ENCODE measurements at regions not wholly inside any gene's neighbourhood (a gene's known extent, or its start where the extent isn't known, plus 50 kb on each side); places are given as distances from the start of the nearest gene placed in this dataset.
A peak's percentile ranks its signal among the peaks of the same experiment; 100 is the strongest.
"Not testable (repeated sequence)": the region's sequence is repeated elsewhere in the genome, so short reads cannot be mapped to it uniquely, and the experiment has no call there.

DNA sequence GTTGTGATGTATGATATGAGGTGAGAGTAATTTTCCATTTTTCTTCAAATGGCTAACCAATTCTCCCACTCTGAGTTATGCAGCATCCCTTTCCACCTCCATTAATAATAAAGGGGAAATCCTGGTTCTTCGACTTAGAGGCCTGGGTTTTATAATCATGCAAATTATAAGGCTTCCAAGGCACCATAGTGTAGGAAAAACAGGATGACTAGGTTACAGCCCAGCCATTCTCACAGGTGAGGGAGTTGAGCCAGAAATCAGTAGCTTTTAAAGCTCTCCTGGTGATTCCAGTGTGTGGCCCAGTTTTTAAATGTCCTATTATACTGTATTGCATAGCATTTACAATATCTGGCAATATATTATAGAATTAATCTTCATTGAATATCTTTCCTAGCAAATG lies 203.1 kb downstream of the ARHGEF9 start:
- no peak for DNase-seq (ENCODE audit: low read depth, low spot score)

DNA sequence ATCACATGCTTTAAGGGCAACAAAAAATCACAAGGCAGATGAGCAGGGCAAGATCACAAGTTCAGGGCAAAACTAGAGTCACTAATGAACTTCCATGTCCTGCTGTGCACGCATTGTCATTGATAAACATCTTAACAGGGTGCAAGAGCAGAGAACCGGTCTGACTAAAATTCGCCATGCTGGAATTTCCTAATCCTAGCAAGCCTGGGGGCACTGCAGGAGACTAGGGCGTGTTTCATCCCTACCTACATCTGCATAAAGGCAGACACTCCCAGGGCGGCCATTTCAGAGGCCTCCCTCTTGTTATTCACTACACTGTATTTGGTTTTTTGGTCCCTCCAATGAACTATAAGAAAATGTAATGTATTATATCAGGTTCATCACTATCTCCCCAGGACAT lies 203.6 kb downstream of the ARHGEF9 start:
- no peak for DNase-seq (ENCODE audit: low read depth, low spot score)

DNA sequence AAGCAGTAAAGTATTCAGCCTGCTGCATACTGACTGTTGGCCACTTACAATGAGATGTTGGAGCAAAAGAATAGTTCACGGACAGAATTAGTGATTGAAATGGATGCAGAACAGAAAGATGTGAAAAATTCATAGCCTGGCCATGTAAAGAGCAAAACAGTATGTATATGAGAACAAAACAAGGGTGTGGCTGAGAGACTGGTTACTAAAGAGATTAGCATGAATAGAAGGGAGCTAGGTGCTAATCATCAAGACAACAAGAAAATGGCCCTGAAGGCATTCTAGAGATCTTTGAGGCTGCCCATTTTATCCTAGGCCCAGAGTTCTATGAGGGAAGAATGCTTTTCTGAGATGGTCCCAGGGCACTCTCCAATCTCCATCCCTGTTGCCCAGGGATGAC lies 208.5 kb downstream of the ARHGEF9 start:
- DNase-seq (ENCODE audit: low read depth, low spot score) = no peak

DNA sequence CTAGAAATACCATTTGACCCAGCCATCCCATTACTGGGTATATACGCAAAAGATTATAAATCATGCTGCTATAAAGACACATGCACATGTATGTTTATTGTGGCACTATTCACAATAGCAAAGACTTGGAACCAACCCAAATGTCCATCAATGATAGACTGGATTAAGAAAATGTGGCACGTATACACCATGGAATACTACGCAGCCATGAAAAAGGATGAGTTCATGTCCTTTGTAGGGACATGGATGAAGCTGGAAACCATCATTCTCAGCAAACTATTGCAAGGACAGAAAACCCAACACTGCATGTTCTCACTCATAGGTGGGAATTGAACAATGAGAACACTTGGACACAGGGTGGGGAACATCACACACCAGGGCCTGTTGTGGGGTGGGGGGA lies 209.3 kb downstream of the ARHGEF9 start:
- DNase-seq (ENCODE audit: low read depth, low spot score) = not testable (repeated sequence)

DNA sequence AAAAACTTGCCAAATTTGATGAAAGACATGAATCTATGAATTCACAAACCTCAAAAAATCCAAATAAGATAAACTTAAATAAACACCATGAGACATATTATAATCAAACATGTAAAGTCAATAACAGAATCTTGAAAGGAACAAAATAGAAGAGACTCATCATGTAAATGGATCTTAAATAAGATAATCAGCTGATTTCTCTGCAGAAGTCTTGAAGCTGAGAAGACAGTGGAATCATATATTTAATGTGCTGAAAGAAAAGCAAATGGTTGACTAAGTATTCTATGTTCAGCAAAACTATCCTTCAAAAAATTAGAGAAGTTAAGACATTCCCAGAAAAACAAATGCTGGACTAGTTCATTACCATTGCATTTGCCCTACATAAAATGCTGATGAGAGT lies 215.7 kb upstream of the SPIN4 start:
- no peak for DNase-seq (ENCODE audit: low read depth, low spot score)

DNA sequence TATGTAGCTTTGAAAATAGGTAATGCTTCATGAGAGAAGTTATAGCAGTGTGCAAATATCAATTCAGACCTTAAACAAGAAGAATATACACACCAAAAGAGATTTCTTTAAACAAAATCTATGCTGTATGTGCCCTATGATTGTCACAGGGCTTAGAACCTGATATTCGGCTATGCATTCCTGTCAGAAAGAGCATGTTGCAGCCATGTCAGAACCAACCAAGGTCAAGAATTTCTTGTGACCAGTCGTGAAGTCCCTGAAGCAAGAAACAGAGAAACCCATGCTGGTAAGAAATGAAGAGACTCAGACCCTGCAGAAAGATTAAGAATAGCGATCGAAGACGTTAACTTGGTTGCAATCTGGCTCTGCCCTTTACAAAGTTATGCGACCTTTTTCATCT lies 210.3 kb upstream of the SPIN4 start:
- DNase-seq (ENCODE audit: low read depth, low spot score) = peak; percentile 4

DNA sequence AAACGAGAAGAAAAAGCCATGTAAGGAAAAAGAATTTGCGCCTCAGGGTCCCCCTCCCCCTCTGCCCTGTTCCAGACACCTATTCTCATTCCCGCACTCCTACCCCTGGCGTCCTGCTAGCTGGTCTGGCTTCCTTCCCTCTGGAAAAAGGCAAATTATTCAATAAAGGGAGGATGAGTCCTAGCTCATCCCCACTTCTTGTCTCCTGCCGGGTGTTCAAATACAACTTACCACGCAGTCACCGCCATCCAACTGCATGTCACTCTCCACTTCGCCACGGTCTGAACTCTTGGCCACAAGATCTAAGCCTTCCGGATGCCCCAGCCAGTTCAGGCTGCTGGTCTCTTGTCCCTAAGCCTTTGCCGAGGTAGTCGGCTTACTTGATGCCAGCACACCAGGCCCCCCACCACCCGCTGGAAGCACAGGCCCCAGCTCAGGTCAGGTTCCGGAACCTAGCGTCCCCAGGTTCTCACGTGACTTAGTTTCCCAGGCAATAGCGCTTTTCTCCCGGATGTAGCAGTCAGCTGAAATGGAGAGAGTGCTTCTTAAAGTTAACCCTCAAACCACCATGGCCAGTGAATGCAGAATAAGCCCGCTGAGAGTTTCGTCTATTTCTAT lies 209.6 kb upstream of the SPIN4 start:
- peak; percentile 82 for DNase-seq (ENCODE audit: low read depth, low spot score)

DNA sequence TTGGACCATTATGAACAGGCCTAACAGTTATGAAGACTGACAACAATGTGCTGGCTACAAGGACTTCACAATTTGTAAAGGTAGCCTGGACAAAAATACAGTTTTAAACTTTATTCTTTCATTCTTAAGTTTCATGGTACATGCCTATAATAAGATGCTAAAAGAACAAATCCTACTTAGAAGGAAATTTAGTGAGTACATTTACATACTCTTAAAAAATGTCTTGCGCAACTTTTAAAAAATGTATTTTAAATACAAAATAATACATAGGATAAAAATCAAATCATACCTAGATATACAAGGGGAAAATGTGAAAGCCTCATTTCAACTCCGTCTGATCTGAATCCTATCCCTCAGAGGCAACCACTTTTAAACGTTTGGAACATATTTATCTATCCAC lies 200.7 kb upstream of the SPIN4 start:
- DNase-seq (ENCODE audit: low read depth, low spot score) = no peak

DNA sequence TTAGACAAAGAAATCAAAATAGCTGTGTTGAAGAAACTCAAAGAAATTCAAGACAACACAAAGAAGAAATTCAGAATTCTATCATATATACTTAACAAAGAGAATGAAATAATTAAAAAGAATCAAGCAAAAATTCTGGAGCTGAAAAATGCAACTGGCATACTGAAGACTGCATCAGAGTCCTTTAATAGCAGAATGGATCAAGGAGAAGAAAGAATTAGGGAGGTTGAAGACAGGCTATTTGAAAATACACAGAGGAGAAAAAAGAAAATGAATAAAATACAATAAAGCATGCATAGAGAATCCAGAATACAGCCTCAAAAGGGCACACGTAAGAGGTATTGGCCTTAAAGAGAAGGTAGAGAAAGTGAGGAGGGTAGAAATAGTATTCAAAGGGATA lies 179.5 kb upstream of the SPIN4 start:
- DNase-seq (ENCODE audit: low read depth, low spot score) = no peak

DNA sequence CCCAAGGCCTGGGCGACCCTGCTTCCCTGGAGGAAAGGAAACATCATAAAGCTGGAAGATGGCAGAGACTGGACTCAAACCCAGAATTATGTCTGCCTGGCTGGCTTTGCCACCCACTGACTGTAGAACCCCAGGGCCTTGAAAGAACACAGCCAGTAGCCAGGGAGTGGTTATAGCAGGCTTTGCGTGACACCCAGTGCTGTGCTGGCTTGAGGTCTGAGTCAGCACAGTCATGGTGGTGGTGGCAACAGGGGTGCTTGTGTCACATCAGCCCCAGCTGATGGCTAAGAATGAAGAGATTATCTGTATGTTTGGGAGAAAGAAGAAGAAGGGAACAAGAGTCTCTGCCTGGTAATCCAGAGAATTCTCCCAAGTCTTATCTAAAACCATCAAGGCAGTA lies 178.8 kb upstream of the SPIN4 start:
- DNase-seq (ENCODE audit: low read depth, low spot score) = no peak

DNA sequence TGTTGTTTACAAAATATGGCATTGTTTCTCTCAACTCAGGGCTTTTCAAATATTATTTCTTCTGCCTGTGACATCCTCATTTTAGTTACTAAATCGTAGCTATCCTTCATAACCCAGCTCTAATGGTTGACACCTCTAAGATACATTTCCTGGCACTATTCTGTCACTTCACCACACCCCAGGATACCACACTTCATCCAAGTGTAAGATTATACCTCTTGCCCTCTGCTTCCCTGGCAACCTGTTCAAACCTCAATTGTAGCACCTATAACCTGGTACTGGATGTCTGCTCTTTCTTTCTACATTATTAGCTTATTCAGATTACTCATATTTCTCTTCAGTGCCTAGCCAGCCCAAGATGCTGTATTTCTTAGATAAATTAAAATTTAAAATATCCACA lies 175.7 kb upstream of the SPIN4 start:
- no peak for DNase-seq (ENCODE audit: low read depth, low spot score)

DNA sequence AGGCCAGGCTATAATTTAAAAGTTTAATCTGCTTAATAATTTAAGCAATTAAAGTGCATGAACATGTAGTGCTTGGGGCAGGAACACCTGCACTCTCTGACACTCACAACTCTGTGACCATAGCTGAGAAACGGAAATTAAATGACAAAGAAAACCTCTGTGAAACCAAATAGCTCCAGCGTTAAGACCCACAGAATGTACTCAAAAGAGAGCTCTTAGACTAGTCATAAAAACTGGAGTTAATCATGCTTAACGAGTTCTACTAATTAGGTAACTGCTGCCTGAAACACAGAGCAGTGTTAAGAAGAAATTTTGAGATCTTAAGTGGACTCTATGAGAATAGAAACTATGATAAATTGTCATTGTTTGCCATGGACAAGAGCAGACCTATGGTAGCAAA lies 174.4 kb upstream of the SPIN4 start:
- no peak for DNase-seq (ENCODE audit: low read depth, low spot score)

DNA sequence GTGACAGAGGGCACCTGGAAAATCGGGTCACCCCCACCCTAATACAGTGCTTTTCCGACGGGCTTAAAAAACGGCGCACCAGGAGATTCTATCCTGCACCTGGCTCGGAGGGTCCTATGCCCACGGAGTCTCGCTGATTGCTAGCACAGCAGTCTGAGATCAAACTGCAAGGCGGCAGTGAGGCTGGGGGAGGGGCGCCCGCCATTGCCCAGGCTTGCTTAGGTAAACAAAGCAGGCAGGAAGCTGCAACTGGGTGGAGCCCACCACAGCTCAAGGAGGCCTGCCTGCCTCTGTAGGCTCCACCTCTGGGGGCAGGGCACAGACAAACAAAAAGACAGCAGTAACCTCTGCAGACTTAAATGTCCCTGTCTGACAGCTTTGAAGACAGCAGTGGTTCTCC lies 168.2 kb upstream of the SPIN4 start:
- not testable (repeated sequence) for DNase-seq (ENCODE audit: low read depth, low spot score)

DNA sequence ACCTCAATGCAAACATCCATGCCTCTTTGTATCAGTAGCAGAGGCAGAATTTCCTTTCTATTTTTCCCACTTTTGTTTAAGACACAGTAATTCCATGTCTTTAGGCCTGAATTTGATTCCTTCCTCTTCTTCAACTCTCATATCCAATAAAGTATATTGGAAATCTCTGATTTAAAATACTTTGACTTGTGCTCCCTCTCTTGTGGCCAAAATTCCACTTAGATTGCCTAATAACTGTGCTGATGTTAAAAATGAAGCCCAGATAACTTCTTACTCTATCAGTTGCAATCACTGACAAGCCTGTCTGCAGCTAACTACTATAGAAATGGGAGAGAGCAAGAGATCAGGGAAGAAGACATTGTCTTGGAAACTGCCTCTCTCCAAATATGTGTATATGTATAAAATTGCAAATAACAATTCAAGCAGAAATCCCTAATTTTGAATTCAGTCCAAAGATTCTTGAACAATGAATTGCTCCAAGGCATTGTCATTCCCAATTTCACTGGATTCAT lies 163.5 kb upstream of the SPIN4 start:
- DNase-seq (ENCODE audit: low read depth, low spot score) = no peak

DNA sequence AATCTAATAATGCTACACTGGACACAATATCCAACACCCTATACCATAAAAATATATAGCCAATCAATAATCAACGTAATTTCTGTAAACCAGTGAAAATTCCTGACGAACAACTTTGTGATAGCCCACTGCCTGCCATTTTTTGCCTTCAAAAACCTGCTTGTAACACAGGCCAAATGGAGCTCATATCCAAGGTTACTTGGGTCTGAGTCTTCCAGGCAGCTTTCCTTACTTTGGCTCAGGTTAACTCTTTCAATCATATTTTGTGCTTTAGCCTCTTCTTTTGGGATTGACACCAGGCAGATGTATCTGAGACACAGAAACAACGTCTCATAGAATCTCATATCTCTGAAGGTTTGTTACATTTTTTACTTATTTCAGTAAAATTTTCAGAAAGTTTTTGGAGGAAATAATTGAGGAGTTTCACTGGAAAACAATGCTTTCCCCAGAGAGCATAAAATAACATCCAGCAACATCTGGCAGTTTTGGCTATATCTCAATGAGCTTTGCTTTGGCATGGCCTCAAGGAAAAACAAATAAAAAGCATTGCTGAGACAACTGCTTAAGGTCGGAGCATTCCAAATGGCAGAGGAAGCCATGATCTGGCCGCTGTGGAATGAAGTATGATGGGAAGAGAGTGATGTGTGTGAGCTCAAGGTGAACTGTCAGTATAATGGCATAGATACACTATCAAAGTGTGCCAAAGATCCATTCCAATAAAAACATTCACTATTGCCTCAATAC lies 162.9 kb upstream of the SPIN4 start:
- peak; percentile 36 for DNase-seq (ENCODE audit: low read depth, low spot score)

DNA sequence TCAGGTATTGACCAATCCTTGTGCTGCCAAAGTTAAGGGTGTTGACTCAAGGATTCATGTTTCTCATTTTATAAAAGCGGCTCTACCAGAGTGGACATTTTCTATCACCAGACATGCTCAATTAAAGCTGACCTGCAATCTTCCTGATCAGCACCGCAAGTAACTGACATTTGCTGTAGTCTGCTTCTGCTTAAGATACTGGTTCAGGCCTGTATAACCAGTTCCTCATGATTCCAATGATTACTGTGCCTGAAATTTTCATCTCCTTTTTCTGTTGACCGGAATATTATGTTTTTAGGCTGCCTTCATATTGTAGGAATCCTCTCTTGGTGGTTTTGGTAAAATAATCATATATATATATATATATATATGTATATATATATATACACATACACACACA lies 160.2 kb upstream of the SPIN4 start:
- DNase-seq (ENCODE audit: low read depth, low spot score) = no peak

DNA sequence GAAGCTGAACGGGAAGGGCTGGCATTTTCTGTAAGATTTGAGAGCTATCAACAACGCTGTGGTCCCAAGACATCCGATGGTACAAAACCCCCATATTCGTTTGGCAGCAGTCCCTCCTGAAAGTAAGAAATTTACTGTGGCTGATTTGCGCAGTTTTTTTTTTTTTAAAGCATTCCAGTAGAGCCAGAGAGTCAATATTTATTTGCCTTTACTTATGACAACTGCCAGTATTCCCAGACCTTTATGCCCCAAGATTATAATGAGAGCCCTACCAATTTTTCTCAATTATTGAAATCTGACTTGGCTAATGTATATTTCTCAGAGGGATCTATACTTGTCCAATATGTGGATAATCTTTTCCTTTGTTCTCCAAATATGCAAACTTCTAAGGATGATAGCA lies 157.5 kb upstream of the SPIN4 start:
- DNase-seq (ENCODE audit: low read depth, low spot score) = no peak

DNA sequence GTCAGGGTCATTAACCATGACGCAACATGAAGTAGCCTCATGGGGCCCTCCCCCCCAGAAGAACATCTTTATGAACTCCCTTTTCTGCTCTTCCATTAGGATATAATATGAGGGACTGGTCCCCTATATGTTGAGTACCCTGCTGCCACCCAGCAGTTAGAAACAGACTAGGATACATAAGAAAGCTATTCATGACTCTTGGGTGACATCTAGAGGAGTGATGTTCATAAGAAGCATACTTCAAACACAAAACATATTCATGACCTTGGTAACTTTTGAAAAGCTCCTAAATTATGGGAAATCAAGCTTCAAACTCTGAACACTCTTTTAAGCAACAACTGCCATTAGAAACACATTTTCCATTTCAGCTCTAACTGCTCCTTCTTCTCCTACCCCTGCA lies 155.2 kb upstream of the SPIN4 start:
- DNase-seq (ENCODE audit: low read depth, low spot score) = peak; percentile 37

DNA sequence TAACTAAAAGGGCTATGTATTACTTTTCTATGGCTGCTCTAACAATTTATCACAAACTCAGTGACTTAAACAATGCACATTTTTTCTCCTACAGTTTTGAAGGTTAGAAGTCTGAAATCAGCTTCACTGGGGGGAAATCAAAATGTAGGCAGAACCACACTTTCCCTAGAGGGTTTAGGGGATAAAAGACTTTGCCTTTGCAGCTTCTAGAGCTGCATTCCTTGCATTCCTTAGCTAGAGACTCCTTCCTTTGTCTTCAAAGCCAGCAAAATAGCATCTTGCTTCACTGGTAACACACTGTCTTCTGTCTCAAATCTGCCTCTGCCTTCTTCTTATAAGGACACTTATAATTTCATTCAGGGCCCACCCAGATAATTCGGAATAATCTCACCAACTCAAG lies 152.4 kb upstream of the SPIN4 start:
- peak; percentile 48 for DNase-seq (ENCODE audit: low read depth, low spot score)

DNA sequence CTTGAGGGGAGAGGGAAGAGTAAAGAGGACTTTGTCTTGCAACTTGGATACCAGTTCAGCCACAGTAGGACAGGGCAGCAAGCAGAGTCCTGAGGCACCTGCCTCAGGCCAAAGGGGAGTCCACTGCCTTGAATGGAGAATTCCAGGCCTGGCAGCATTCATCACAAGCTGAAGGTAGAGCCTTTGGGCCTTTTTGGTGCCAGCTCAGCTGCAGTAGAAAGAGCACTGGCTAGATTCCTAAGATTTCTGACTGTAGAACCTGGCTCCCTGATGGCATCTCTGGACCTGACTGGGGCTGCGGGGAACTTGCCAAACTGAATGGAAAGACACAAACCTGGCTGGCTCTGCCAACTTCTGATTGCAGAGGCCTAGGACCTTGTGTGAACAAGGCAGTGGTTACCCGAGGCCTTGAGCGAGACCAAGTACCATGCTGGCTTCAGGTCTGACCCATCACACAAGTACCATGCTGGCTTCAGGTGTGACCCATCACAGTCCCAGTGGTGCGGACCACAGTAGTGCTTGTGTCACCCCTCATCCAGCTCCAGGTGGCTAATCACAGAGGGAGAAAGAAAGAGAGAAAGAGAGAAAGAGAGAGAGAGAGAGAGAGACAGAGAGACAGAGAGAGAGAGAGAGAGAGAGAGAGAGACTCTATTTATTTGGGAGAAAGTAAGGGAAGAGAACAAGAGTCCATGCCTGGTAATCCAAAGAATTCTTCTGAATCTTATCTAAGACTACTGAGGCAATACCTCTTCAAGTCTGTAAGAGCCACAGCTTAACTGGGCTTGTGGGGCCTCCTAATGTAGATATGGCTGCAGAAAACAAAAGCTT lies 137.6 kb upstream of the SPIN4 start:
- peak; percentile 1 for DNase-seq (ENCODE audit: low read depth, low spot score)

DNA sequence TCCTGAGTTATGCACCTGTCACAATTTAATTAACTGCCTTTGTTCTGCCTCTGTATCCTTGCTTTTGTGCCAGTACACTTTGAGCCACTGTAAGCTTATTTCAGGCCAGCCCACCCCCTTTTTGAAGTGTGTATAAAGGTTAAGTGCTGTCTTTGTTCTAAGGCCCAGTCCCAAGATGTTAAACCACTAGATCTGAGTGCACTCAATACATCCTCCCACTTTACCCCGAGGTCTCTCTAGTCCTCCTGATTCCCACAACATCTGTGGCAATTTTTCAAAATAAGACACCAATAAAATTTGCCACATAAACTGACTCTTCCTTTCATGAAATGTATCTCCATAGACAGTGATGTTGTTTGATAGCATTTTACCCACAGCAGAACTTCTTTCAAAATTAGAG lies 124.1 kb upstream of the SPIN4 start:
- DNase-seq (ENCODE audit: low read depth, low spot score) = peak; percentile 3

DNA sequence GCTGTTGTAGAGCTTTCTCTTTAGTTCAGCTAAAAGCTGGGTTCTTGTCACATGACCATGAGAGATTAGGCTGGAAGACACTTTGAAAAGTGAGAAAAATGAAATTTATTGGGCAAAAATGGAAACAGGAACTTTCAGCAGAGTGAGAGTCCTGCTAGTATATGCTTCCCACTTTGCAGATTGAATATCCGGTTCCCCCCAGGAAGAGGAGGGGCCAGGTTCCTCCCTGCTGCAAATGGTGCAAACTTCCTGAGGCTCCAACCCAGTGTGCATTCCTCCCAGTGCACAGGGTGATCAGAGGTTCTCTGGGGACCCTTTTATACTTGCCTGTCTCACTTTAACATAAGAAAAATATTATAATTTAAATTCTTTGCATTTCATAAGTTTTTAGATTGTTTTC lies 119.9 kb upstream of the SPIN4 start:
- no peak for DNase-seq (ENCODE audit: low read depth, low spot score)

DNA sequence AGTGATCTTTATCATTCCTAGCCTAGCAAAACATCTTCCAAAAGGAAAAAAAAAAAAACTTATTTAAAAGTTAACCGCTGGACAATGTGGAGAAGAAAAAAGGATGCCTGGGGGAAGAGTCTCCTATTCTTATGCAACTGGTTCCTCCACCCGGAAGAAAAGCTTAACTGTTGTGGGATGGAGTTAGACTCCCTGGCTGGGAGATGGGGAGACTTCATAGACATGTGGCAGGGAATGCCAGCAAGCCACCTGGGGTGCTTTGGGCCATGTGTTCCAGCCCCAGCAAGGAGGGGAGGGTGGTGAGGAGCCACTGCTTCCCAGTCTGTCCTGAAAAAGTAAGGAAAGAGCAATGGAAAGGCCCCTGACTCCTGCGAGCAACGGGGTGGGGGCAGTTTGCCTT lies 119.4 kb upstream of the SPIN4 start:
- DNase-seq (ENCODE audit: low read depth, low spot score) = no peak
